GM12878 (cell line): ENCODE measurements at regions not wholly inside any gene's neighbourhood (a gene's known extent, or its start where the extent isn't known, plus 50 kb on each side); places are given as distances from the start of the nearest gene placed in this dataset.

ENCODE experiments used
- EP300 ChIP-seq, 2 experiments: fragments of 150-350 bp in 1 of 2; IDR thresholded peaks; 2 replicates each; pipeline ENCODE4 v1.6.1; 2011 to 2012; ENCODE audit warnings: low read depth in 2 of 2, low read length in 2 of 2, borderline replicate concordance in 1 of 2, improper control_type of control experiment in 1 of 2, inconsistent platforms in 1 of 2; ENCODE audit not compliant: control insufficient read depth in 1 of 2
- ETV6 ChIP-seq, 2 experiments: fragments of 450-650 bp in 1 of 2; IDR thresholded peaks in 1 of 2; conservative IDR thresholded peaks in 1 of 2; 2 replicates each; pipeline ENCODE4 v1.6.1; 2014; ENCODE audit warnings: antibody characterized with exemption in 1 of 2, borderline replicate concordance in 1 of 2, low read depth in 1 of 2, mild to moderate bottlenecking in 1 of 2, moderate library complexity in 1 of 2
- EZH2 ChIP-seq: IDR thresholded peaks from 2 replicates; pipeline ENCODE4 v1.6.1; 2012; ENCODE audit warnings: low read depth, mild to moderate bottlenecking, control low read depth, inconsistent platforms, low read length, borderline replicate concordance; ENCODE audit not compliant: control insufficient read depth
- JUNB ChIP-seq: IDR thresholded peaks from 2 replicates; pipeline ENCODE4 v1.6.1; 2016; ENCODE audit warnings: antibody characterized with exemption, mild to moderate bottlenecking
- MTA3 ChIP-seq: IDR thresholded peaks from 2 replicates; pipeline ENCODE4 v1.6.1; 2012; ENCODE audit warnings: low read length, inconsistent platforms, borderline replicate concordance
- NFIC ChIP-seq: IDR thresholded peaks from 2 replicates; pipeline ENCODE4 v1.6.1; 2012; ENCODE audit warnings: low read depth, mild to moderate bottlenecking, inconsistent platforms, low read length, moderate library complexity
- NFXL1 ChIP-seq: fragments of 450-650 bp; IDR thresholded peaks from 2 replicates; pipeline ENCODE4 v1.6.1; 2017; ENCODE audit warnings: antibody characterized with exemption, mild to moderate bottlenecking, borderline replicate concordance
- RELA ChIP-seq: fragments of 450-650 bp; IDR thresholded peaks from 2 replicates; pipeline ENCODE4 v1.8.0; 2014; ENCODE audit warnings: borderline replicate concordance; ENCODE audit not compliant: partially characterized antibody
- RELB ChIP-seq: fragments of 450-650 bp; IDR thresholded peaks from 2 replicates; pipeline ENCODE4 v1.6.1; 2017; ENCODE audit warnings: low read depth, mild to moderate bottlenecking, moderate library complexity
- STAT3 ChIP-seq: IDR thresholded peaks from 2 replicates; pipeline ENCODE4 v1.6.1; 2011; ENCODE audit warnings: low read depth, low read length, improper control_type of control experiment
- USF2 ChIP-seq: IDR thresholded peaks from 2 replicates; pipeline ENCODE4 v1.6.1; 2011; ENCODE audit warnings: low read depth, low read length, improper control_type of control experiment, borderline replicate concordance
- ZBTB4 ChIP-seq: fragments of 450-650 bp; formaldehyde crosslinking; IDR thresholded peaks from 2 replicates; pipeline ENCODE4 v1.4.0; 2022; ENCODE audit warnings: mild to moderate bottlenecking, moderate library complexity
- ZBTB40 ChIP-seq: fragments of 450-650 bp; IDR thresholded peaks from 2 replicates; pipeline ENCODE4 v1.6.1; 2016; ENCODE audit warnings: mild to moderate bottlenecking, moderate library complexity, borderline replicate concordance

GRCh38 chr9:6109571-6109970 lies 94.1 kb upstream of the RANBP6 start (continued):
- TF ChIP-seq ZBTB40: no peak
- TF ChIP-seq USF2: no peak
- no peak for TF ChIP-seq MTA3
- TF ChIP-seq RELA: no peak
- no peak for TF ChIP-seq RELB
- TF ChIP-seq NFIC: no peak
- no peak for TF ChIP-seq ZBTB4 (CRISPR knock-in tag)
- no peak for TF ChIP-seq EP300 (IDR thresholded peaks at IDR 0.05; ENCODE audit: borderline replicate concordance in 1 of 2, control insufficient read depth in 1 of 2, low read depth in 2 of 2, low read length in 2 of 2)
- no peak for TF ChIP-seq NFXL1
- no peak for TF ChIP-seq JUNB
- TF ChIP-seq EZH2: no peak
- TF ChIP-seq ETV6 (conservative IDR thresholded peaks at IDR 0.05 in 1 of 2, IDR thresholded peaks at IDR 0.05 in 1 of 2; ENCODE audit: borderline replicate concordance in 1 of 2, low read depth in 1 of 2): no peak
- no peak for TF ChIP-seq STAT3
